ENCODE measurements at regions not wholly inside any gene's neighbourhood (a gene's known extent, or its start where the extent isn't known, plus 50 kb on each side); places are given as distances from the start of the nearest gene placed in this dataset.

- Histone ChIP-seq H3K9ac (replicated peaks; ENCODE audit: extremely low read depth, insufficient read depth, low read length) (no peak overlapping the region), H3K27me3 (ENCODE audit: control insufficient read depth in 2 of 2, insufficient read depth in 2 of 2, low read length in 2 of 2) (no peaks in the 10 kb centered on the region), H3K4me2 (ENCODE audit: insufficient read depth, low read length) (no peak overlapping the region), H3K4me1 (ENCODE audit: control insufficient read depth, extremely low read depth, insufficient read depth, low read length) (peaks cover 3% of the 10 kb centered on the region), H3K36me3 (ENCODE audit: control insufficient read depth in 2 of 2, extremely low read depth in 1 of 2, insufficient read depth in 2 of 2, low read length in 2 of 2) (no peaks in the 10 kb centered on the region), H3K79me2 (ENCODE audit: control insufficient read depth, insufficient read depth, low read length) (no peaks in the 10 kb centered on the region), H3K27ac (ENCODE audit: insufficient read depth, low read depth, low read length) (no peak overlapping the region), H3K9me3 (replicated peaks; ENCODE audit: control insufficient read depth, insufficient read depth, low read length) (no peaks in the 10 kb centered on the region), H2AFZ (ENCODE audit: low read depth, low read length) (no peak overlapping the region), H3K4me3 (replicated peaks in 1 of 3; ENCODE audit: insufficient read depth in 1 of 3, low read depth in 1 of 3, low read length in 3 of 3) (no peak overlapping the region), H3K9me1 (replicated peaks; ENCODE audit: control insufficient read depth, extremely low read depth, insufficient read depth, low read length) (no peaks in the 10 kb centered on the region), H4K20me1 (replicated peaks; ENCODE audit: control insufficient read depth, extremely low read depth, insufficient read depth, low read length) (no peaks in the 10 kb centered on the region)
- dilution Hi-C loops (cut with MboI; ENCODE audit: extremely low pct_ligation_motif_present, low sequenced_read_pairs) (no loop called here), intact Hi-C loops (cut with micrococcal nuclease) (no loop called here)
- ChIA-PET CTCF (interaction anchor here (0.9 to 1.3 kb wide), 2 partner anchors 9 to 14 kb away, joined by 3 read pairs; no protein-coding TSS in a partner anchor), POLR2A (no interaction called here)
- FAIRE-seq (no peak), DNase-seq (ENCODE audit: low read depth, low spot score) (no peak)
- TF ChIP-seq GATA2 (IDR thresholded peaks at IDR 0.05; ENCODE audit: insufficient read depth, insufficient read length, low read depth, low read length) (no peak), POLR2AphosphoS5 (IDR thresholded peaks at IDR 0.05; ENCODE audit: insufficient read depth, low read depth, low read length) (no peak), MAX (IDR thresholded peaks at IDR 0.05; ENCODE audit: insufficient read depth, insufficient read length) (no peak), CTCF (IDR thresholded peaks at IDR 0.05; ENCODE audit: extremely low read depth in 1 of 2, insufficient read depth in 1 of 2, low read depth in 1 of 2, low read length in 2 of 2) (no peak), JUN (IDR thresholded peaks at IDR 0.05; ENCODE audit: borderline replicate concordance, insufficient read depth, insufficient read length, low read depth) (no peak), MYC (IDR thresholded peaks at IDR 0.05; ENCODE audit: low read depth, low read length) (no peak), EZH2 (IDR thresholded peaks at IDR 0.05; ENCODE audit: borderline replicate concordance, low read depth, low read length, severe bottlenecking) (no peak), FOS (IDR thresholded peaks at IDR 0.05; ENCODE audit: borderline replicate concordance, insufficient read depth, low read length) (no peak), POLR2A (IDR thresholded peaks at IDR 0.05; ENCODE audit: low read depth, low read length) (no peak)
- no TSS peak for BruUV-seq (replicated peaks)
Measured at GRCh38 chr13:65932587-65933239, 1297.4 kb downstream of the PCDH9 start.

Data from endothelial cell of umbilical vein (primary cell).